SH-SY5Y (cell line): ENCODE measurements at regions not wholly inside any gene's neighbourhood (a gene's known extent, or its start where the extent isn't known, plus 50 kb on each side); places are given as distances from the start of the nearest gene placed in this dataset.

ENCODE experiments used
- GATA2 ChIP-seq: IDR thresholded peaks from 2 replicates; pipeline ENCODE4 v1.6.1; 2011; ENCODE audit warnings: mild to moderate bottlenecking, low read depth, low read length
- GATA3 ChIP-seq: IDR thresholded peaks from 2 replicates; pipeline ENCODE4 v1.6.1; 2011; ENCODE audit warnings: low read depth, mild to moderate bottlenecking, low read length, moderate library complexity

DNA sequence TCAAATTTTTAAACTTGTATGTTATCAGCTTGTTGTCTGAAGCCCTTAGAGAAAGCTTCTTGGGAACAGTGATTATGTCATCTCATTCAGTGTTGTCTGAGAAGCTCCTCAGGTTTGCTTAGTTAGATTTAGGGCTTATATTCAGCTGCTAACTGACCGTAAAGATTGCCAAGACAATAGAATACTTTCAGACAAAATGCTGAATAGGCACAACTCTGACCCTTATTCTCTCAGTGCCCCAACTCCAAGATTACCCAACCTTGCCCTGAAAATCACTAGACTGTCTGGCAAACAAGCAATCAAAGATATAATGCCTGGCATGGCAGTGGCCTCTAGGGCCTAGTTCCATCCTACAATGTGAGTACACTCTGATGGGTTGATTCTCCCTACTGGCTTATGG lies 950.5 kb upstream of the HS3ST1 start:
- no peak for TF ChIP-seq GATA3
- TF ChIP-seq GATA2, result no peak
